ENCODE measurements at regions not wholly inside any gene's neighbourhood (a gene's known extent, or its start where the extent isn't known, plus 50 kb on each side); places are given as distances from the start of the nearest gene placed in this dataset.

DNA sequence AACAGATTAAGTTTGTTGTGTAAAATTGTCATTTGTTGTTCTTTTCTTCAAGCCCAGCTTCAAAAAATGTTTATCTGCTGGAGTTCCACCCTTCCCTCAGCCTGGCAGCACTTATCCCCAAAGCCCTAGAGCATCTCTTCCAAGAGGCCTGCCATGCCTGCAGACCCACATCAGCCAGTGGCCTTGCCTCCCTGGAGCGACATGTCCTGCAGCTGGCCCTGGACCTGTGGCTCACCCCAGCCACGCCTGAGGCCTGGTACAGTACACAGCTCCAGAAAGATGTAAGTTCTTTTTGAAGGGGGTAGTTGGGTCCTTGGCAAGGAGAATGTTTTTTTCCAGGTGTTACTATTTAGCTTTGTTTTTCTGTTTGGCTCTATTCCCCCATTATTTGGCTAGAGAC lies 124.8 kb downstream of the CD164 start:
- TF ChIP-seq, protein P1, sequence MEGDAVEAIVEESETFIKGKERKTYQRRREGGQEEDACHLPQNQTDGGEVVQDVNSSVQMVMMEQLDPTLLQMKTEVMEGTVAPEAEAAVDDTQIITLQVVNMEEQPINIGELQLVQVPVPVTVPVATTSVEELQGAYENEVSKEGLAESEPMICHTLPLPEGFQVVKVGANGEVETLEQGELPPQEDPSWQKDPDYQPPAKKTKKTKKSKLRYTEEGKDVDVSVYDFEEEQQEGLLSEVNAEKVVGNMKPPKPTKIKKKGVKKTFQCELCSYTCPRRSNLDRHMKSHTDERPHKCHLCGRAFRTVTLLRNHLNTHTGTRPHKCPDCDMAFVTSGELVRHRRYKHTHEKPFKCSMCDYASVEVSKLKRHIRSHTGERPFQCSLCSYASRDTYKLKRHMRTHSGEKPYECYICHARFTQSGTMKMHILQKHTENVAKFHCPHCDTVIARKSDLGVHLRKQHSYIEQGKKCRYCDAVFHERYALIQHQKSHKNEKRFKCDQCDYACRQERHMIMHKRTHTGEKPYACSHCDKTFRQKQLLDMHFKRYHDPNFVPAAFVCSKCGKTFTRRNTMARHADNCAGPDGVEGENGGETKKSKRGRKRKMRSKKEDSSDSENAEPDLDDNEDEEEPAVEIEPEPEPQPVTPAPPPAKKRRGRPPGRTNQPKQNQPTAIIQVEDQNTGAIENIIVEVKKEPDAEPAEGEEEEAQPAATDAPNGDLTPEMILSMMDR (IDR thresholded peaks at IDR 0.05): no peak
- TF ChIP-seq JUNB (IDR thresholded peaks at IDR 0.05) (no peak), MAX (IDR thresholded peaks at IDR 0.05) (no peak), CEBPB (IDR thresholded peaks at IDR 0.05) (no peak), POLR2A (IDR thresholded peaks at IDR 0.05; ENCODE audit: low read length) (no peak), NFE2L2 (conservative IDR thresholded peaks at IDR 0.05; ENCODE audit: low read length) (no peak)
- TF ChIP-seq, protein P2, sequence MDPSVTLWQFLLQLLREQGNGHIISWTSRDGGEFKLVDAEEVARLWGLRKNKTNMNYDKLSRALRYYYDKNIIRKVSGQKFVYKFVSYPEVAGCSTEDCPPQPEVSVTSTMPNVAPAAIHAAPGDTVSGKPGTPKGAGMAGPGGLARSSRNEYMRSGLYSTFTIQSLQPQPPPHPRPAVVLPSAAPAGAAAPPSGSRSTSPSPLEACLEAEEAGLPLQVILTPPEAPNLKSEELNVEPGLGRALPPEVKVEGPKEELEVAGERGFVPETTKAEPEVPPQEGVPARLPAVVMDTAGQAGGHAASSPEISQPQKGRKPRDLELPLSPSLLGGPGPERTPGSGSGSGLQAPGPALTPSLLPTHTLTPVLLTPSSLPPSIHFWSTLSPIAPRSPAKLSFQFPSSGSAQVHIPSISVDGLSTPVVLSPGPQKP (IDR thresholded peaks at IDR 0.05; ENCODE audit: low read depth, low read length): no peak

Data from A549 (cell line).